ENCODE measurements at regions not wholly inside any gene's neighbourhood (a gene's known extent, or its start where the extent isn't known, plus 50 kb on each side); places are given as distances from the start of the nearest gene placed in this dataset.
"Not testable (repeated sequence)": the region's sequence is repeated elsewhere in the genome, so short reads cannot be mapped to it uniquely, and the experiment has no call there.

- not testable (repeated sequence) for TF ChIP-seq CTCF (IDR thresholded peaks at IDR 0.05); RAD21 (conservative IDR thresholded peaks at IDR 0.05 in 1 of 2, IDR thresholded peaks at IDR 0.05 in 1 of 2); REST (IDR thresholded peaks at IDR 0.05); EP300 (IDR thresholded peaks at IDR 0.05); JUN (IDR thresholded peaks at IDR 0.05); CEBPB (IDR thresholded peaks at IDR 0.05); POLR2A (IDR thresholded peaks at IDR 0.05; ENCODE audit: low read length); E2F6 (IDR thresholded peaks at IDR 0.05; ENCODE audit: borderline replicate concordance, low read depth); MAX (IDR thresholded peaks at IDR 0.05); USF2 (IDR thresholded peaks at IDR 0.05); RCOR1 (IDR thresholded peaks at IDR 0.05; ENCODE audit: low read depth, low read length); HOXA7 (CRISPR knock-in tag; IDR thresholded peaks at IDR 0.05); GATA3 (IDR thresholded peaks at IDR 0.05; ENCODE audit: borderline replicate concordance)
Measured at GRCh38 chr2:87314622-87315021, 293.0 kb upstream of the PLGLB1 start.
